Karpas-422 (cell line): ENCODE measurements at regions not wholly inside any gene's neighbourhood (a gene's known extent, or its start where the extent isn't known, plus 50 kb on each side); places are given as distances from the start of the nearest gene placed in this dataset.

Experiments used
- DNase-seq: peaks from one replicate; pipeline ENCODE4 v3.0.0-alpha.2; 2015
- H2AFZ ChIP-seq: fragments of 200-600 bp; sonication (generic); 2 replicates; pipeline ENCODE4 v1.6.1; 2014; ENCODE audit warnings: antibody characterized with exemption, low read length, mixed read lengths
- H3K27ac ChIP-seq: fragments of 200-600 bp; sonication (generic); 2 replicates; pipeline ENCODE4 v1.5.1; 2014; ENCODE audit warnings: mild to moderate bottlenecking, low read length, moderate library complexity
- H3K27me3 ChIP-seq: fragments of 200-600 bp; sonication (generic); 2 replicates; pipeline ENCODE4 v1.6.1; 2014; ENCODE audit warnings: low read length, mixed read lengths
- H3K36me3 ChIP-seq: fragments of 200-600 bp; sonication (generic); 2 replicates; pipeline ENCODE4 v1.6.1; 2014; ENCODE audit warnings: low read length, mixed read lengths; ENCODE audit not compliant: insufficient read depth
- H3K4me1 ChIP-seq: fragments of 200-600 bp; sonication (generic); 2 replicates; pipeline ENCODE4 v1.6.1; 2014; ENCODE audit warnings: mild to moderate bottlenecking, low read length, mixed read lengths
- H3K4me2 ChIP-seq: fragments of 200-600 bp; sonication (generic); 2 replicates; pipeline ENCODE4 v1.6.1; 2014; ENCODE audit warnings: low read length, low read depth, mild to moderate bottlenecking; ENCODE audit not compliant: poor library complexity, severe bottlenecking
- H3K4me3 ChIP-seq: fragments of 200-600 bp; sonication (generic); 2 replicates; pipeline ENCODE4 v1.5.1; 2014; ENCODE audit warnings: mild to moderate bottlenecking, antibody characterized with exemption, low read length, mixed read lengths
- H3K79me2 ChIP-seq: fragments of 200-600 bp; sonication (generic); 2 replicates; pipeline ENCODE4 v1.6.1; 2014; ENCODE audit warnings: mild to moderate bottlenecking, low read length, mixed read lengths
- H3K9ac ChIP-seq: fragments of 200-600 bp; sonication (generic); 2 replicates; pipeline ENCODE4 v1.6.0; 2014; ENCODE audit warnings: low read length
- H3K9me2 ChIP-seq: fragments of 200-600 bp; sonication (generic), shearing (Covaris generic); replicated peaks from 2 replicates; pipeline ENCODE4 v1.6.0; 2014; ENCODE audit warnings: mild to moderate bottlenecking, low read length, moderate library complexity; ENCODE audit not compliant: insufficient read depth
- H3K9me3 ChIP-seq: fragments of 300-700, 200-600 bp; sonication (generic); 2 replicates; pipeline ENCODE4 v1.6.1; 2014; ENCODE audit warnings: low read length, mixed read lengths
- H4K20me1 ChIP-seq: fragments of 200-600 bp; sonication (generic); 2 replicates; pipeline ENCODE4 v1.6.1; 2014; ENCODE audit warnings: mild to moderate bottlenecking, antibody characterized with exemption, low read length, low read depth; ENCODE audit not compliant: insufficient read depth

DNA sequence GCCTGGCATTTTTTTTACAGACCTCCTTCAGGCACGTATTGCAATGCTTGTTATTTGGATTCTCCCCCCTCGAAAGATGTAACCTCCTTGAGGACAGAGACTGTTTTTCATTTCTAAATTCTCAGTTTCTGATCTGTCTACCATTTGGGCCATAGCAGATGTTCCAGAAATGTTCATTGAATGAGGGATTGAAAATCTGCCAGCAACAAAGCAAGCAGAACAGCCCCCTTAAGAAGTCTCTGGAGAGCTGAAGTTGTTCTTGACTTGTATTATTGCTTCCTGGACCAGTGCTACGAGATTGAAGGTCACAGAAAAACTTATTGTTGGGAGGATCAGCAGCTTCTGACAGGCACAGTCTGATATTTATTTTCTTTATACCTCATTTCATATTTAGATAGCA, 355.5 kb downstream of the EPHA4 start:
- Histone ChIP-seq H3K79me2 (no peaks in the 10 kb centered on the region), H3K9me2 (no peaks in the 10 kb centered on the region), H3K27ac (no peak overlapping the region), H4K20me1 (no peaks in the 10 kb centered on the region), H3K9ac (no peak overlapping the region), H3K27me3 (no peaks in the 10 kb centered on the region), H3K4me3 (no peak overlapping the region), H3K4me2 (no peak overlapping the region), H2AFZ (no peak overlapping the region), H3K4me1 (0 out of 2 replicates have a peak, but pooled peaks cover 3% of the 10 kb centered on the region), H3K36me3 (no peaks in the 10 kb centered on the region), H3K9me3 (no peaks in the 10 kb centered on the region)
- no peak for DNase-seq

DNA sequence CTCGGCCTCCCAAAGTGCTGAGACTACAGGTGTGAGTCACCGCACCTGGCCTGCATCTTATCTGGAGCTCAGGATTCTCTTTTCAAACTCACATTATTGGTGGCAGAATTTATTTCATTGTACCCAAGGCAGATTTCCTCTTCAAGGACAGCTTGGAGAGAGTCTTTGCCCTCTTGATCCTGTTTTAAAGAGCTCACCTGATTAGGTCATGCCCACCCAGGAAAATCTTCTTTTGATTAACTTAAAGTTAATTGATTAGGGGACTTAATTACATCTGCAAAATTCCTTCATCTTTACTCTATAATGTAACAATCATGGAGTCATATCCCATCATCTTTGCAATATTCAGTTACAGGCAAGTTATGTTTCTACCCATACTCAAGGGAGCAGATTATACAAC, 346.4 kb downstream of the EPHA4 start:
- no peaks in the 10 kb centered on the region for H3K9me3 ChIP-seq
- no peak overlapping the region for H3K4me3 ChIP-seq
- H3K9ac ChIP-seq: no peak overlapping the region
- no peaks in the 10 kb centered on the region for H4K20me1 ChIP-seq
- no peaks in the 10 kb centered on the region for H3K27me3 ChIP-seq
- no peaks in the 10 kb centered on the region for H3K9me2 ChIP-seq
- no peaks in the 10 kb centered on the region for H3K4me1 ChIP-seq
- H3K36me3 ChIP-seq: no peaks in the 10 kb centered on the region
- H2AFZ ChIP-seq: no peak overlapping the region
- H3K4me2 ChIP-seq: no peak overlapping the region
- H3K27ac ChIP-seq: no peak overlapping the region
- no peak for DNase-seq
- H3K79me2 ChIP-seq: no peaks in the 10 kb centered on the region

- no peaks in the 10 kb centered on the region for H3K4me1 ChIP-seq
- H3K27ac ChIP-seq: no peak overlapping the region
- no peak for DNase-seq
Observed at GRCh38 chr2:221228214-221228769, 343.8 kb downstream of the EPHA4 start.

DNA sequence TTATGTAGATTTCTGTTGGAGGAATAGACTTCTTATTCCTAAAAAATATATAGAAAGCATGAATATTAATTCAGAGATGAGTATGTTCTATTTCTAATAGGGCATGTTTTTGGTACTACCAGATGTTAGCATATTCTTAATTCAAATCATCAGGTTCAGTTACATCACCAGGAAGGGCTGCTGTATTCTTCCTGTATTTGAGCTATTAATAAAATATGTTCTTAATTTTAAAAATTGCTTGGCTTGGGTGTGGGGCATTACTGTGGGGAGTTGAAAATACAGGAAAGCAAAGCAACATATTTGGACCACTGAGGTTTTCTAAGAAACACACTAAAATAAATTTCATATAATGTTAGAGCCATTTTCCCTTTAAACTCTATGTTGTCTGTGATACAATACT, 343.0 kb downstream of the EPHA4 start:
- no peaks in the 10 kb centered on the region for H3K9me2 ChIP-seq
- no peak overlapping the region for H2AFZ ChIP-seq
- H3K79me2 ChIP-seq: no peaks in the 10 kb centered on the region
- DNase-seq: no peak
- no peaks in the 10 kb centered on the region for H4K20me1 ChIP-seq
- H3K4me2 ChIP-seq: no peak overlapping the region
- no peaks in the 10 kb centered on the region for H3K4me1 ChIP-seq
- H3K9ac ChIP-seq: no peak overlapping the region
- no peak overlapping the region for H3K27ac ChIP-seq
- H3K4me3 ChIP-seq: no peak overlapping the region
- H3K36me3 ChIP-seq: no peaks in the 10 kb centered on the region
- no peaks in the 10 kb centered on the region for H3K9me3 ChIP-seq
- H3K27me3 ChIP-seq: no peaks in the 10 kb centered on the region

More at GRCh38 chr2:221228214-221228769, 343.8 kb downstream of the EPHA4 start:
- H3K4me2 ChIP-seq: no peak overlapping the region
- H3K9me2 ChIP-seq: no peaks in the 10 kb centered on the region
- no peaks in the 10 kb centered on the region for H3K9me3 ChIP-seq
- no peak overlapping the region for H3K4me3 ChIP-seq
- H2AFZ ChIP-seq: no peak overlapping the region
- no peak overlapping the region for H3K9ac ChIP-seq
- H3K27me3 ChIP-seq: no peaks in the 10 kb centered on the region
- H4K20me1 ChIP-seq: no peaks in the 10 kb centered on the region
- no peaks in the 10 kb centered on the region for H3K79me2 ChIP-seq
- H3K36me3 ChIP-seq: no peaks in the 10 kb centered on the region

GRCh38 chr2:221231511-221231910, 340.6 kb downstream of the EPHA4 start:
- Histone ChIP-seq H3K4me2 (no peak overlapping the region), H3K27me3 (no peaks in the 10 kb centered on the region), H4K20me1 (no peaks in the 10 kb centered on the region), H3K4me1 (no peaks in the 10 kb centered on the region), H3K79me2 (no peaks in the 10 kb centered on the region), H3K9me3 (no peaks in the 10 kb centered on the region), H3K27ac (no peak overlapping the region), H3K4me3 (no peak overlapping the region), H3K9ac (no peak overlapping the region), H2AFZ (no peak overlapping the region), H3K9me2 (no peaks in the 10 kb centered on the region), H3K36me3 (no peaks in the 10 kb centered on the region)
- no peak for DNase-seq

DNA sequence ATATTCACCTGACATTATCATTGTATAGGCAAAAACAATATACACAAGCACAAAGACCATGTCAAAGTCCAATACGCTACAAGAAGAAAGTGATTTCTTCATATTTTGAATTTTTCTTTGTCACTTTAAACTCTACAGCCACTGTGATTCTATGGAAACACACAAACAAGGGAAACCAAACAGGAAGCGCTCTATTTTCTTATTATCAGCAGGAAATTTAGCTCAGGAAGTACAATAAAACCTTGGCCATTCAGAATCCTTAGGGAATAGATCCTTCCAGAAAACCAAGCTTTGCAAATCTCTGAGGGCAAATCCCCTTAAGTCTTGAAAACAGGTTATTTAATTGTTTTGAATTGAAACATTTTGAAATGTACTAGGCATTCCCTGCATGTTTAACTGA, 336.2 kb downstream of the EPHA4 start:
- DNase-seq: no peak
- no peaks in the 10 kb centered on the region for H4K20me1 ChIP-seq
- H3K9ac ChIP-seq: no peak overlapping the region
- no peaks in the 10 kb centered on the region for H3K9me2 ChIP-seq
- H3K4me3 ChIP-seq: no peak overlapping the region
- H3K4me2 ChIP-seq: no peak overlapping the region
- no peaks in the 10 kb centered on the region for H3K36me3 ChIP-seq
- no peak overlapping the region for H3K27ac ChIP-seq
- no peaks in the 10 kb centered on the region for H3K4me1 ChIP-seq
- H3K79me2 ChIP-seq: no peaks in the 10 kb centered on the region
- no peaks in the 10 kb centered on the region for H3K9me3 ChIP-seq
- H3K27me3 ChIP-seq: no peaks in the 10 kb centered on the region
- H2AFZ ChIP-seq: no peak overlapping the region

GRCh38 chr2:221241072-221241471, 331.0 kb downstream of the EPHA4 start:
- Histone ChIP-seq H3K79me2 (no peaks in the 10 kb centered on the region), H3K9me2 (no peaks in the 10 kb centered on the region), H3K4me1 (peaks cover 15% of the 10 kb centered on the region), H2AFZ (no peak overlapping the region), H3K4me3 (no peak overlapping the region), H3K27me3 (no peaks in the 10 kb centered on the region), H3K27ac (no peak overlapping the region), H3K36me3 (no peaks in the 10 kb centered on the region), H3K4me2 (no peak overlapping the region), H4K20me1 (no peaks in the 10 kb centered on the region), H3K9ac (no peak overlapping the region), H3K9me3 (no peaks in the 10 kb centered on the region)
- no peak for DNase-seq

DNA sequence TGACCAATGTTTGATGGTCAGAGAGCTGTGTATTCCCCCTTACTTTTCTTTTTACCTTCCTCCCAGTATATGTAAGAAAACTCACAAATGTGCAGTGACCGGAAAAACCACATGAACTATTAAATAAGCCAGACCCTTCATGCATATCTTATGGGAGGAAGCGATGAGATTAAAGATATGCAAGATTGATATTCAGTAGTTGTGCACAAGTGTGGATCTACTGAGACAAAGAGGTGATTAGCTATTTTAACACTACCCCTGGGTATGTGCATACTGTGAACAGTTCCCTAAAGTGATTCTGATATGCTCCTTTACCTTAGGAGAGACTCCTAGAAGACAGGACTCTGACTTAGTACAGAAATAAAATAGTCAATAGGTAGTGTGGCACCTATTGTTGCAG, 328.3 kb downstream of the EPHA4 start:
- no peaks in the 10 kb centered on the region for H3K36me3 ChIP-seq
- H3K27me3 ChIP-seq: no peaks in the 10 kb centered on the region
- H3K4me2 ChIP-seq: peak overlapping the region; percentile 34
- no peak overlapping the region for H3K27ac ChIP-seq
- H4K20me1 ChIP-seq: no peaks in the 10 kb centered on the region
- no peaks in the 10 kb centered on the region for H3K79me2 ChIP-seq
- H3K4me1 ChIP-seq: peaks cover 15% of the 10 kb centered on the region
- no peak overlapping the region for H3K9ac ChIP-seq
- no peak overlapping the region for H2AFZ ChIP-seq
- no peaks in the 10 kb centered on the region for H3K9me2 ChIP-seq
- H3K4me3 ChIP-seq: no peak overlapping the region
- peak; percentile 60 for DNase-seq
- H3K9me3 ChIP-seq: no peaks in the 10 kb centered on the region

DNA sequence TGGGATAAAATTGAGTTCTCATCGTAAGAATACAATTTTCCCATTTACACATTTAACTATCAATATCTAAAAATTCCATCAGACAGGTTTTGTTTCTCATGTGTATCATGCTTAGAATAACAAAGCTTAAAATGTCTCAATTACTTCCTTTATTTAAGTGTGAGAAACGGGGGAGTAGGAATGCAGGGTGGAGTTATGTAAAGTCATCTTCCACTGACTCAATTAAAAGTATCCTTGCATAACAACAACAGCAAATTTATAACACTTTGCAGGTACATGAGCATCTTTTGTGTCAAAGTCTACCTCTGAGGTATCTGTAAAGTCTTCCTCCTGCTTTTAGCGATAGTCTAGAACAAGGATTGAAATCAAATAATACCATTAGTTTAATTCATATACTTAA, 327.1 kb downstream of the EPHA4 start:
- Histone ChIP-seq H3K27ac (no peak overlapping the region), H3K27me3 (no peaks in the 10 kb centered on the region), H3K4me1 (peaks cover 15% of the 10 kb centered on the region), H3K9me3 (no peaks in the 10 kb centered on the region), H3K9me2 (no peaks in the 10 kb centered on the region), H3K9ac (no peak overlapping the region), H3K79me2 (no peaks in the 10 kb centered on the region), H3K4me3 (no peak overlapping the region), H3K4me2 (no peak overlapping the region), H4K20me1 (no peaks in the 10 kb centered on the region), H2AFZ (no peak overlapping the region), H3K36me3 (no peaks in the 10 kb centered on the region)
- no peak for DNase-seq
